H4 (cell line): ENCODE measurements at regions not wholly inside any gene's neighbourhood (a gene's known extent, or its start where the extent isn't known, plus 50 kb on each side); places are given as distances from the start of the nearest gene placed in this dataset.
"Not testable (repeated sequence)": the region's sequence is repeated elsewhere in the genome, so short reads cannot be mapped to it uniquely, and the experiment has no call there.

Experiments
- DNase-seq: peaks from one replicate; pipeline ENCODE4 v3.0.0-alpha.2; 2015; ENCODE audit warnings: low spot score

DNA sequence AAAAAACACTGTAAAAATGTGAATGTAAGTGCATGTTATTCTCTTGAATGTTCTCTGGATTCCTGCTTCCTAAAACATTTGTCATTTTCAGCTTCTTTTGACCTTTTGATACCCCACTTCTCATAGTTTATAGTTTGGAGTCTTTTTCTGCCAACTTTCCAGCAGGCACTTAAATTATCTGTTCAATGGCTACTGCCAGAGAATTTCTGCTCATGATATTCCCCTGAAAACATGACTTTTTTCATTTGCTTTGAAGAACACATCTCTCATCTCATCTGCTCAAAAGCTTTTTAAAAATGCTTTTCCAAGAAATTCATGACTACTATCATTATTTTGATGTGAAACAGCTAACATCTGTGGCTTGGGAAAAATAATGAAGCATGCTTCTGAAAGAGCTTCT lies 269.7 kb upstream of the PCDH7 start:
- DNase-seq: no peak

DNA sequence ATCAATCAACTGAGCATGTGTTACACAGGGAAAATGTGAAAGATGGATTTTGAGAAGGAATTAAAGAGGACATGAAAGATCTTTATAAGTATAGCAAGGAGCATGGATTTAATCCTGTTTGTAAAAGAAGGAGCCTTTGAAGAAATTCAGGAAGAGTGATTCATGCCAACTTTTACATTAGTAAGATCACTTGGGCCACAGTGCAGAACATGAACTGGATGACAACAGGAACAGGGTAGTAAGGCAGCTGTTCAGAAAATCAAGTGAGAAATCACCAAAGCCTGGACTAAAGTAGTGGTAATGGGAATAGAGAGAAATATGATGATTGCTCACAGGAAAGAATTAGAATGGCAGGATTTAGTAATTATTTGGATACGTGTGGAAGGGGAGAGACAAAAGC lies 265.7 kb upstream of the PCDH7 start:
- DNase-seq: no peak

DNA sequence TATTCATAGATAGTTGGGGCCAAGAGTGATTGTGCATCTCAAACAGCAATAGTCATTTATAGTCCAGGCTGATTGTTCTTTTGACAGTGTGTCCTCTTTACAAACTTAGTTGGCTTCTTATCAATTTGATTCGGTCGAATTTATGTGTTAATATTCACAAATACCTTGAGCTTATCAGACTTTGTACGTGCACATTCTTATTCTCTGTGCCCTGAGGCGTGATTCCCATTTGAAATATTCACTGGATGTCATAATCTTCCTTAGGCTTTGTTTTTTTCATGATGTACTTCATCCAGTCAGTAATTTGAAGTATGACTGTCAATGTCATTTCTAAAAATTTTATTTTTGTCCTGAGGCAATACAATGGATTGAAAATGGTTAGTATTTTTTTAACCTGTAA lies 263.5 kb upstream of the PCDH7 start:
- no peak for DNase-seq

DNA sequence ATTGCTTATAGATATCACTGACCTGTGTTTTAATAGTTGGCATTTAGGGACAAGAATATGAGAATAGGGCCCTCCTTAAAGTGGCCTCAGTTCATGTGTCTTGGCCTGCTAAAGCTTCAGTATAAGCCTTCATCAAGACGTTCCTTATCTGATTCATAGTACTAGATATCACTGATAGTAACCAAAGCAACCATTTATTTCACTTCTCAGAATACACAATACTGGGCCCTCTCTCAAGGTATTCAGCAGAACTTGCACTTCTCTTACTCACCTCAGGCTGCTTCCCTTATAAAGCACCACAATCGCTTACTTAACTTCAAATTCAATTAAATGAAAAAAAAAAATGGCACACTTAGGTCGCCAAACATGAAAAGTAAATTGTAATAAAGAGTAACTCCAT lies 259.4 kb upstream of the PCDH7 start:
- DNase-seq: no peak

DNA sequence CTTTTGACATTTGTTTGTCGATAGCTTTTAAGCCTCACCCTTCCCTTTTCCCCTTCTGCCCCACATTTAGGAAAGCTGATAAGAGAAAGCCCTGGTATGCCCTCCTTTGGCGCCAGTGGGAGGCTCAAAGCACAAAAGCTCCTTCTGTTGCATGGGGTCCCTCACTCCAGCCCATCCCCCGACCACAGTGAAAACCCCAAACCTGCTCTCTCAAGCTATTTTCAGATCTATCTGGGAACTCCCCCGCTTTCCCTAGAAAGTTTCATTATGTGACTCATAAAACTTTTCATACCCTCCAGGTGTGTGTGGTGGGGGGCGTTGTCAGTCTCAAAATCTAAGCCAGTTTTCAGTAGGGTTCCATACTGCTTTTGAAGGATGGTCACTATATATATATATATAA lies 259.0 kb upstream of the PCDH7 start:
- DNase-seq: no peak

DNA sequence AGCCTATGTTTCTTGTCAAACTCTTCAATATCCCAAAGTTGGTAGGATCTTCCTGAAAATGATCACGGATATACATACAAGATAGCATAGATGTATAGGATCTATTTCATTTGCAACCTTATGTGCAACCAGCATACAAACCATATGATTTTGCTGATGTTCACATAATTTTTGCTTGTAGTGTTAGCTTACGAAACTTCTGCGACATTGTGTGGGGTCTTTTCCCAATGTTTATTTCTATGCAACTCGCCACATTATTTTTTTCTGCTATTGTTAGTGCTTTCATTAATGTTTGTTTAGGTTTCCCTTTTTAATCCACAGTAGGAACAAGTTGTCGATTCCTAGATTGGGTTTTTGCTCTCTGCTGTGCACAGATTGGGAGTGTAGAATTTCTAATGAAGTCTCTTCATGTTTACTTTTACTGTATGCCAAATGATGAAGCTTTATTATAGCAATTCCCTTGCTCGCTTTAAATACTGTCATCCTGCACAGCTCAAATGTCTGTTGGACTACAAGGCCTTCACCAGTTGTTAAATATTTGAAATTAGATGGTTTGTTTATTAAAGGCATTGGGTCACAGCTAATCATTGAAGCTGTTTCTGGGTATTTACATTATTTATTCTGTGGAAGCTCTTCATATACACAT lies 257.6 kb upstream of the PCDH7 start:
- no peak for DNase-seq

DNA sequence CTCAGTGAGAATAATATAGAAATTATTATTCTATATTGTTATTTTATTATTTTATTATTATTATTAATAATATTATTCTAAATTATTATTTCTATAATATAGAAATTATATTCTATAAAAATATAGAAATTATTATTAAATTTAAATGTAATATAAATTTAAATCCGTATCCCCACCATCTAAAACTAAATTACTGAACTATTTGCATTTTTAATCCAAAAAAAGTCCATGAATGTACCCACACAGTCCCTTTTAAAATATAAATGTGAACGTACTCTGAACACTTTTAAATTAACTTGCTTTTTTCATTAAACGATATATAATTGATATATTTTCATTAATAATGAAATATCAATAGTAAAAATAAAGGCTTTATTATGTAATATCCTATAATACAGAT lies 248.3 kb upstream of the PCDH7 start:
- DNase-seq: no peak

DNA sequence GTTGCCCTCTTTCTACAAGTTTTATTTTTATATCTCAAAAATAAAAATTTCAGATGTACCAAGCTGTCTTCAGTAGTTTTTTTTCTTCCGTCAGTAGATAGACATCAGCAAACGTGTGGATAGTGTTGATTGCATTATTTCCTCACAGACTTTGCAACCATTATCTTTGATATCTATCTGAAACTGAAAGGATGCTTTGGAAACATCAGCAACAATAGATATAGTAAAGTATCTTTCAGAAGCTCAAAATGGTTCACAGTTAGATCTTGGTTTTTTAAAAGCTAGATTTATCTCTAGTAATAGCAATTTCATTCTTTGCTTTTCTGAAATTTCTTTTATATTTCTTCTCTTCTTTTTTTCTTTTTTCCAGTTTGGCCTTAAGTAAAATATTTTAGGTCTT lies 246.9 kb upstream of the PCDH7 start:
- no peak for DNase-seq

DNA sequence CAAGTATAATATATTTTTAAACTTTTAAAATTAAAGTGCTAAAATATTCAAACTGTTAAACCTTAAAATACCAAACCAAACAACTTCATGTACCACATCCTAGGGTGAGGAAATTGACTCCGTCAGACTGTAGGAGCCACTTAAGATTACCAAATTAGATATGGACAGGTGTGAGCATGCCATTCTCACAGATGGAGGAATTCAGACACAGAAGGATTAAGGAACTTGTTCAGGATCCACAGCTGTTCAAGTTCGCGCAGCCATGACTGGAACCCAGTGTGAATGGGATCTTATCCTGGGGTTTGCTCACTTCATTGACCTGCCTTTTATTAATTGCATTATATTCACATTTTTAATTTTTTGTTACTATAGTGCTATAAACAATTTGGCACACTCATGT lies 224.9 kb upstream of the PCDH7 start:
- no peak for DNase-seq

DNA sequence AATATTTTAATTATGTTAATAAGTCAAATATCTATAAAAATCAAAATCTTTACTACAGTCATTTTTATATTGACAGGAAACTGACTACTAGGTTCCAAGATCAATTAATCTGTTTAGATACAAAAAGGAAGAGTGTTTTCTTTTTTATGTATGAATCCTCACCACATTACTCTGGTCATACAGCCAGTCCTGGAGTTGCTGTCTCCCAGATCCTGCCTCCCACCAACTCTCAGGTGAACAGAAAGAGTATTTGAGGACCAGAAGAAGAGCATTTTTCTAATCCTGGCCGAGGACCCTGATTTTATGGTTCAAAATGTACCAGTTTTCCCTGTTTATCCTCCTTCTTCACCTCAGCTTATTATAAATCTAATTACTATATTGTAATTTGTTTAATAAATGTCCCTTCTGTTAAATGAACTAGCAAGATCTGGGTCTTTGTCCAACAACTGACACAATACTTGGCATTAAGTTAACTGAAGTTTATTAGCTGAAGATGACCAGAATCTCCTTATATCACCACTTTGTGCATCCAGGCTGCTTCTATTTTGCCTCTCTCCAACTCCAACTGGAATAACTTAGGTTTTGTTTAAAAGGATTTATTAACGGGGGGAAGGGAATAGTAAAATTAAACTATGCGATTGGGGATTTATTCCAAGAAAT lies 224.4 kb upstream of the PCDH7 start:
- no peak for DNase-seq

DNA sequence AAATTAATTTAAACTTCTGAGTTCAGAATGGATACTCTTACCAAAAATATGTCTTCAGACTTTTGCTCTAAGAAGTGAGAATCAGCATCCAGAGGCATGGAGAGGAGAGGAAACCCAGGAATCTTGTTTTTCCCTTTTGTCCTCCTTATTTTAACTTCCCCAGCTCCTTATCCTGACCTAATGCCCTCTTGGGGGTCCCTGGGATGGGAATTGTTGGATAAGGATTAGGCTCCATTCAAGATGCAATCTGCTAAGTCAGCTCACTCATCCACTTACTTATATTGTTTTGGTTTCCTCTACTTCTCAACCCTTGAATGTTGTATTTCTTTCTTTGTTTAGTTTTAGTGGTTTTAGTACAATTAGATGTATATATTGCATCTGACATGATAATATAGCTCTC lies 208.4 kb upstream of the PCDH7 start:
- no peak for DNase-seq

DNA sequence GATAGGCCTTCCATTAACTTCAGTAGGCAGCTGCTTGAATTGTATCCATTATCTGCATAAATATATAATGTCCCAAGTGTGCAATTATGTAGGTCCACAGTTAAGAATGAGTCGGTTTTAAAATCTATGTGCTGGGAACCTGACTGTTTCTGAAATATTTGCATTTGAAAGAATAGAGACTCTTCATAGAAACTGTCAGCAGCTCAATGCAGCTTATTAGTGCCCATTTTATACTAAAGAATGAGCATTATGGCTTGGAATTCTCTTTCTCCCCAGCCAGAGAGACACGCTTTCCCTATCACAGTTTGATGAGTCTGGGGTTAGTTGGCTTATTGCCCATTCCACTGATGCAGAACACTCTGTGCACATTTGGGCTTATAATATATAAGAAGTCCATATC lies 202.0 kb upstream of the PCDH7 start:
- DNase-seq: no peak

DNA sequence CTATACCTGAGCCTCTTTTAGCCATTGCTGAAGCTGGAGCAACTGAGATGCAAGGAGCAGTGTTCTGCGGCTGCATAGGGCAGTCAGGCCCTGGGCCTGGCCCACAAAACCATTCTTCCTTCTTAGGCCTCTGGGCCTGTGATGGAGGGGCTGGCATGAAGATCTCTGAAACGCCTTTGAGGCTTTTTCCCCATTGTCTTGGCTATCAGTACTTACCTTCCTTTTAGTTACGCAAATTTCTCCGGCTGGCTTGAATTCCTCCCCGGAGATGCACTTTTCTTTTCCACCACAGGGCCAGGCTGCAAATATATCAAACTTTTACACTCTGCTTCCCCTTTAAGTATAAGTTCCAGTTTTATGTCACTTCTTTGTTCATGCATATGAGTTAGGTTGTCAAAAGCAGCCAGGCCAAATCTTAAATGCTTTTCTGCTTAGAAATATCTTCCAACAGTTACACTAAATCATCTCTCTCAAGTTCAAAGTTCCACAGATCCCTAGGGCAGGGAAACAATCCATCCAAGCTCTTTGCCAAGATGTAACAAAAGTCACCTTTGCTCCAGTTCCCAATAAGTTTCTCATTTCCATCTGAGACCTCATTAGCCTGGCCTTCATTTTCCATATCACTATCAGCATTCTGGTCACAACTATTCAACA lies 194.4 kb upstream of the PCDH7 start:
- DNase-seq: no peak

DNA sequence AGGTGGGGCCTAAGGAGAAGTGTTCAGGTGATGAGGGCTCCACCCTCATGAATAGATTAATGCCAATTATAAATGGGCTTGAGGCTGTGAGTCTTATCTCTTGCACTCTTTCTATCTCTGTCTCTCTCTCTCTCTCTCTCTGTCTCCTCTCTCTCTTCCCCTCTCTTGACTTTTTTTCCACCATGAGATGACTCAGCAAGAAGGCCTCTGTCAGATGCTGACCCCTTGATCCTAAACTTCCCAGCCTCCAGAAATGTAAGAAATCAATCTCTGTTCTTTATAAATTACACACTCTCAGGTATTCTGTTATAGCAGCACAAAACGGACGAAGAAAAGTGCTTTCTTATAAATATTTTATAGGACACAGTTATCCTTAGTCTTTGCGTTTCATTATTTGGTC lies 184.9 kb upstream of the PCDH7 start:
- DNase-seq: no peak

DNA sequence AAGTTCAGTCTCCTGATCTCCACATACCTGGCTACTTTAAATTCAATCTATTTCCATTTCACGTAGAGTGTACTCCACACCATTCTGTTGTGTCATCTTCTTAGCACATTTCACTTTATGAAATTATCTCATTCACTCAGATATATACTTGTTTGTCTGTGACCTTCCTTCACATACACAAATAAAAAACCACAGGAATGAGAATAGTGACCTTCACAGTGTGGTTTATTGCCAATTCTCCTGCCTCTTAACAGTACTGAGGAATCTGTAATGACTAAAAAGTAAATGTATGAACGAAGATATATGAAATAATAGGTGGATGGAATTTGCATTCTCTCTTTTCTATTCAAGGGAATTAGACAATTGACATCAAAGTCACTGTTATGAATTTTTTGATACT lies 183.9 kb upstream of the PCDH7 start:
- DNase-seq: peak; percentile 31

DNA sequence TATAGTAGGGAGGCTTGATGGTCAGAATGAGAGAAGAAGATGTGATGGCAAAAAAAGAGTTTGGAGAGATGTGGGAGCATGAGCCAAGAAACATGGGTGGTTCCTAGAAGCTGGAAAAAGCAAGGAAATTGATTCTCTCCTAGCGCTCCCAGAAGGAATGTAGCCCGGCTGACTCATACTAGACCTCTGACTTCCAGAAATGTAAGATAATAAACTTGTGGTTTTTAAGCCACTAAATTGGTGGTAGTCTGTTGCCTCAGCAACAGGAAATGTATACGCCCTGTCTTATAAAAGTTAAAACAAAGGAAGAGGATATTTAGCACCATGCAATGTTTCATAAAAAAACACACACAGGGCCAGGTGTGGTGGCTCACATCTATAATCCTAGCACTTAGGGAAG lies 182.7 kb upstream of the PCDH7 start:
- DNase-seq: peak; percentile 94

DNA sequence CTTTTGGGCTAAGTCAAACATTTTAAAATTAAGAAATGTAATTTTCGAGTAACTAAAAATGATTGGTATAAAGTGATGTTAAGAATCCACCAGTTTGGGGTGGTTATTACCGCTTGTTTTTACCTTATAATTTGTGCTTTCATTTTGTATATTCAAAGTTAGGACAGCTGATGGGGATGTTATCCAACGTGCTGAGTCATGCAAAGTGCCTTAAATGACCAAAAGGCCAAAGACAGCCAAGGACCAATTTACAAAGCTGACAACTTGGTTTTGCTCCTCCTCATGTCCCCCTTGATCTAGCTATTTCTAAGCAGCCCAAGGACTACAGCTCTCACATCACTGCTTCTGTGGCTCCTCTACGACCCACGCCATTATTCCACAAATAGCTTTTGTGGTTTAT lies 181.4 kb upstream of the PCDH7 start:
- no peak for DNase-seq

DNA sequence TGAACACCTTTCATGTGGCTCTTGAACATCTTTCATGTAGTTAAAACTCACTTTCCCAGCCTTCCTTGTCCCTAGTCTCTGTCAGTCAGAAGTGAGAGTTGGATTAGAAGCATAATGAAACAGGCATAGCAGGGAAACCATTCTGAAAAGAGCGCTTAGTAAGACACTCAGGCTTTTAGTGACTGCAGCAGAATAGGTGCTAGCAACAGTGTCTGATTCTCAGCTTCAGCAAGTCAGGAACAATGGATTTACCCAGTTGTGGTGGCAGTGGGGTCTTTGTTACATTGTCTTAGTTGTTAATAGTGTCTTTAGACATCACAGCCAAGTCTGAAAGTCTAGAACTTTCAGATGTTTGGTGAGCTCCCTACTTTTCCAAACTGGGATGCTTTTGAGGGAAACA lies 177.1 kb upstream of the PCDH7 start:
- DNase-seq: no peak

DNA sequence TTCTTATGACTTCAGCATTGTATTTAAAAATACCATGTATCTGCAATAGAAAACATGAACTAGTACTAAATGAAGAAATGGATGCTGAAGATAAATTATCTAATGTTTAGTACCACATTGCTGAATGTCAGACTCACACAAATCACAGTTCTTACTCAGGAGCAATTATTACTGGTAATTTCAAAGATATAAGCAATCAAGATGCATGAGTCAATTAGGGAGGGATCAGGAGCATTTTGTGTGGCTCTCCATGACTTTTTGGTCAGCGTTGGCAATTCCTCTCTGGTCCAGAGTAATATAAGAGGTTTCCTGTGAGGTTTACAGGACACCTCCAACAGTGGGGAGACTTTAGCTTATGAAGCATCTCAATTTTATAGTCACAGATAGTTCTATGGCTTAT lies 167.0 kb upstream of the PCDH7 start:
- no peak for DNase-seq

DNA sequence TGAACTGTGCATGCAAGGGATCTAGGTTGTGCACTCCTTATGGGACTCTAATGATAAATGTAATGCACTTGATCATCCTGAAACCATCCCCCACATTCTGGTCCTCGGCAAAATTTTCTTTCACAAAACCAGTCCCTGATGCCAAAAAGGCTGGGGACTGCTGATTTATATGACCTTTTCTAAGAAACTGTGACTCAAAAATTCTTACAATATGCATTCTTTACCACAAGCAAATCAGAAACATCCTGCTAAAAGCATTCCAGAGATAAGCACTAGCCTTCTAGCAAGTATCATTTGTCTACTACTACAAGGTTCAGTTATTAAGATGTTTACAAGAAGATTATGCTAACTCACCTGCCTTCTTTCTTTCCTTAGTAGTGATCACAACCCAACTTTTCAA lies 166.5 kb upstream of the PCDH7 start:
- peak; percentile 77 for DNase-seq

DNA sequence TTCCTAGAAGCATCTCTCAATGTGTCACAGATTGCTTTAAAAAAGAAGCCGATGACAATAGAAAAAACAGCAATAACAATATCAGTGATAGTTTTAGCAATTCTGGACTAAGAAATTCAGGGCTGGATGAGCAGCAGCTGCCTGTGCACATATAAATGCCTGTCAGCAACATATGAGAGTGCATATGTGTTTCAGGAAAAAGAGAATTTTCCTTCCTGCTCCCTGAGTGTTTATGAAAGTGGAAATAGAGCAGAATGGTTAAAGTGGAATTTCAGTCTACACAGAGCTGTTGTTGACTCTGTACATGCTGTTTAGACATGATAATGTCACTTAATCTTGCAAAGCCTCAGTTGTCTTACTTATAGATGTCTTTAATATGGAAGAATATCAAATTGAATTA lies 164.4 kb upstream of the PCDH7 start:
- DNase-seq: no peak

DNA sequence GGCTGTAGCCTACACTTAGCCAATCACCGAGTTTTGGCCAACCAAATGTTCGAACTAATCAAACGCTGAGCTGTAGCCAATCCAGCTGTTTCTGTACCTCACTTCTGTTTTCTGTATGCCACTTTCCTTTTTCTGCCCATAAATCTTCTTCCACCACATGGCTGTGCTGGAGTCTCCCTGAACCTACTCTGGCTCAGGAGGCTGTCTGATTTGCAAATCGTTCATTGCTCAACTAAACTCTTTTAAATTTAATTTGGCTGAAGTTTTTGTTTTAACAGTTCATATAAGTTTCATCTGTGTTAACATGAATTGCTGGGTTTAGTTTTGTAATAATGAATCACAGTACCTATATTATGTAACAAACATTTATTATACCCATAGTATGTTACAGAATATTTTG lies 160.7 kb upstream of the PCDH7 start:
- DNase-seq: no peak

DNA sequence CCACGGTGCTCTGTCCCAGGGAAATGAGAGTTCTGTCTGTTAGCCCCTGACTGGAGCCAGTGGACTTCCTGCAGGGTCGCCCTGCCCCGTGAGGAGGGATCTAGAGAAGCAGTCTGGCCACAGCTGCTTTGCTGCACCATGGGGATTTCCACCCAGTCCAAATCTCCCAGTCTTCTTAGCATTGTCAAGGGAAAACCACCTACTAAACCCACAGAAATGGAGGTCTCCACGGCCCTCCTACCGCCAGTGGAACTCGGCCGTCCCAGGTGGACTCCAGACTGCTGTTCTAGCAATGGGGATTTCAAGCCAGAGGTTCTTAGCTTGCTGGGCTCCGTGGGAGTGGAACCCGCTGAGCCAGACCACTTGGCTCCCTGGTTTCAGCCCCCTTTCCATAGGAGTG lies 133.3 kb upstream of the PCDH7 start:
- DNase-seq: no peak

DNA sequence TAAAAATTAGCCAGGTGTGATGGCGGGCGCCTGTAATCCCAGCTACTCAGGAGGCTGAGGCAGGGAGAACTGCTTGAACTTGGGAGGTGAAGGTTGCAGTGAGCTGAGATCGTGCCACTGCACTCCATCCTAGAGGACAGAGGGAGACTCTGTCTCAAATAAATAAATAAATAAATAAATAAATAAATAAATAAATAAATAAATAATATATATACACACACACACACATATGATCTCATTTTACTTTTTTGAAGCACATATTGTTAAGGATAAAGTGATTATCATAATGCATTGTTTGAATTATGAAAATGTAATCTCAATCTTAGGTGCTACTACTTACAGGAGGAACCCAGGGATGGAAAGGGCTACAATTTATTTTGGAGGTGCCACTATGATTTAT lies 130.5 kb upstream of the PCDH7 start:
- DNase-seq: not testable (repeated sequence)
